Spleen (tissue), 7 donors: ENCODE measurements at regions not wholly inside any gene's neighbourhood (a gene's known extent, or its start where the extent isn't known, plus 50 kb on each side); places are given as distances from the start of the nearest gene placed in this dataset.

Experiments used
- POLR2A ChIP-seq, 3 donors: fragments of 450-650 bp; IDR thresholded peaks; one replicate each; pipeline ENCODE4 v1.5.1; 2017; ENCODE audit warnings: antibody characterized with exemption in 3 of 3, mild to moderate bottlenecking in 1 of 3
- POLR2AphosphoS5 ChIP-seq, 3 donors: sonication (generic); formaldehyde crosslinking; IDR thresholded peaks; one replicate each; pipeline ENCODE4 v1.5.1; 2017; ENCODE audit warnings: antibody characterized with exemption in 3 of 3
- TF ChIP-seq, protein P1 (sequence below), 11 experiments: fragments of 200-600 bp in 7 of 11; fragments of 450-650 bp in 4 of 11; sonication (generic) in 4 of 11; IDR thresholded peaks in 8 of 11; conservative IDR thresholded peaks in 3 of 11; 1 replicate in 7 of 11; 2 replicates in 4 of 11; pipeline versions ENCODE4 v1.4.0 to v1.8.0; 2016 to 2021; ENCODE audit warnings: antibody characterized with exemption in 11 of 11, inconsistent platforms in 4 of 11, mild to moderate bottlenecking in 1 of 11
- donor health status: DM: no; HTN: no; CAD: no; lungs with moderate emphysema.
- donor health status: DM: no; HTN: no; CAD: no.
- donor health status: DM: no; HTN: no; CAD: no.

DNA sequence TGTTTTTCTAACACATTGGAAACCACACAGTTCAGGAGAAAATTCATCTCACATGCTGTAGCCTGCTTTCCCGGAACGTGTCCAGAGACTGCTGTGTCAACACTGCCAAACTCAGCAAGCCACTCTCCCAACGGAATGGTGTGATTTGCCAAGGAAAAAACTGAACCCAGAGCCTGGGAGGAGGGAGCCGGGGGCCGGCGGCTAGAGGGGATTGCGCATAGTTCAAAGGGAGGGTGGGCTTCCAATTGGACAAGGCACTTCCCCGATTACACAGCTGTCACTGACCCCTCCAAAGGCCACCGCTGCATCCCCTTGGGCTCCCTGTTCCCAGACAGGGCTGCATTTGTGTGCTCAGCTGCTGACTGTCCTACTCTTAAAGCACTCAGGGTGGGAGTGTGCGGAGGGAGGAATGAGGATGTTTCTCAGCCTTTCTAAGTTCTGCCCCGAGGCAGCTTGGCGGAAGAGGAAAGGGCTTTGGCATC lies 256.2 kb downstream of the ZNF621 start:
- TF ChIP-seq, protein P1, sequence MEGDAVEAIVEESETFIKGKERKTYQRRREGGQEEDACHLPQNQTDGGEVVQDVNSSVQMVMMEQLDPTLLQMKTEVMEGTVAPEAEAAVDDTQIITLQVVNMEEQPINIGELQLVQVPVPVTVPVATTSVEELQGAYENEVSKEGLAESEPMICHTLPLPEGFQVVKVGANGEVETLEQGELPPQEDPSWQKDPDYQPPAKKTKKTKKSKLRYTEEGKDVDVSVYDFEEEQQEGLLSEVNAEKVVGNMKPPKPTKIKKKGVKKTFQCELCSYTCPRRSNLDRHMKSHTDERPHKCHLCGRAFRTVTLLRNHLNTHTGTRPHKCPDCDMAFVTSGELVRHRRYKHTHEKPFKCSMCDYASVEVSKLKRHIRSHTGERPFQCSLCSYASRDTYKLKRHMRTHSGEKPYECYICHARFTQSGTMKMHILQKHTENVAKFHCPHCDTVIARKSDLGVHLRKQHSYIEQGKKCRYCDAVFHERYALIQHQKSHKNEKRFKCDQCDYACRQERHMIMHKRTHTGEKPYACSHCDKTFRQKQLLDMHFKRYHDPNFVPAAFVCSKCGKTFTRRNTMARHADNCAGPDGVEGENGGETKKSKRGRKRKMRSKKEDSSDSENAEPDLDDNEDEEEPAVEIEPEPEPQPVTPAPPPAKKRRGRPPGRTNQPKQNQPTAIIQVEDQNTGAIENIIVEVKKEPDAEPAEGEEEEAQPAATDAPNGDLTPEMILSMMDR (IDR thresholded peaks at IDR 0.05 in 8 of 11, conservative IDR thresholded peaks at IDR 0.05 in 3 of 11) = no peak
- TF ChIP-seq POLR2A (IDR thresholded peaks at IDR 0.05) (no peak), POLR2AphosphoS5 (IDR thresholded peaks at IDR 0.05) (no peak)
